GM12878 (cell line): ENCODE measurements at regions not wholly inside any gene's neighbourhood (a gene's known extent, or its start where the extent isn't known, plus 50 kb on each side); places are given as distances from the start of the nearest gene placed in this dataset.

Source experiments
- ATAC-seq: fragments of 200-7000 bp; cut with Tn5 transposase; 3 replicates; pipeline ENCODE4 v1.9.1; 2020; ENCODE audit warnings: mild to moderate bottlenecking, moderate library complexity
- BruUV-seq: library from RNA; stranded (reverse); fragments of 400-500 nt; replicated peaks from 2 replicates; lab custom pipeline; 2021; lab: Mats Ljungman, UMichigan
- CTCF ChIA-PET: fragments of 300-600 bp; sonication (Branson Sonifier 250); formaldehyde crosslinking; extraction: SDS; loops from one replicate; lab custom pipeline; 2021; ENCODE audit warnings: inconsistent platforms; lab: Yijun Ruan, JAX
- POLR2A ChIA-PET: fragments of 350-600 bp; formaldehyde crosslinking; extraction: SDS; loops from one replicate; lab custom pipeline; 2021; ENCODE audit warnings: inconsistent platforms; lab: Charles Lee
- RAD21 ChIA-PET: fragments of 300-600 bp; sonication (Branson Sonifier 250); formaldehyde crosslinking; loops from one replicate; lab custom pipeline; 2023; ENCODE audit warnings: antibody characterized with exemption; ENCODE audit not compliant: unreplicated experiment; lab: Charles Lee
- SMC1A ChIA-PET: fragments of 300-600 bp; sonication (Branson Sonifier 250); formaldehyde crosslinking; loops from one replicate; lab custom pipeline; 2023; ENCODE audit not compliant: unreplicated experiment, uncharacterized antibody; lab: Charles Lee
- DNase-seq: peaks from one replicate; pipeline ENCODE4 v3.0.0-alpha.2; 2011; ENCODE audit warnings: low read depth, low spot score
- FAIRE-seq: peaks from 3 replicates; lab custom pipeline; 2011; peaks lifted over from hg19 to GRCh38; lab: Jason Lieb, UNC
- H2AFZ ChIP-seq: 2 replicates; pipeline ENCODE4 v1.6.0; 2011; ENCODE audit warnings: low read depth, low read length, control low read depth; ENCODE audit not compliant: control insufficient read depth
- H3K27ac ChIP-seq: 2 replicates; pipeline ENCODE4 v1.5.1; 2011; ENCODE audit warnings: control low read depth; ENCODE audit not compliant: control insufficient read depth, insufficient read depth
- H3K27me3 ChIP-seq, 2 experiments: replicated peaks in 1 of 2; 2 replicates each; pipeline versions ENCODE4 v1.6.0 to v1.6.1; 2011; ENCODE audit warnings: low read length in 1 of 2; ENCODE audit not compliant: control insufficient read depth in 2 of 2, insufficient read depth in 2 of 2
- H3K36me3 ChIP-seq, 2 experiments: 2 replicates each; pipeline ENCODE4 v1.5.1; 2011; ENCODE audit warnings: low read length in 1 of 2; ENCODE audit not compliant: control insufficient read depth in 2 of 2, insufficient read depth in 2 of 2
- H3K4me1 ChIP-seq: 2 replicates; pipeline ENCODE4 v1.6.1; 2011; ENCODE audit warnings: mild to moderate bottlenecking, low read length, moderate library complexity, mixed read lengths; ENCODE audit not compliant: control insufficient read depth, insufficient read depth
- H3K4me2 ChIP-seq: 2 replicates; pipeline ENCODE4 v1.6.0; 2011; ENCODE audit warnings: control low read depth; ENCODE audit not compliant: control insufficient read depth, insufficient read depth
- H3K4me3 ChIP-seq: fragments of 200-600 bp; sonication (generic); 2 replicates; pipeline ENCODE4 v1.5.1; 2016
- H3K79me2 ChIP-seq: 2 replicates; pipeline ENCODE4 v1.6.0; 2011; ENCODE audit warnings: low read length; ENCODE audit not compliant: control insufficient read depth, insufficient read depth
- H3K9ac ChIP-seq: 2 replicates; pipeline ENCODE4 v1.8.0; 2011; ENCODE audit warnings: low read length, control low read depth, mixed read lengths; ENCODE audit not compliant: control insufficient read depth, insufficient read depth
- H3K9me3 ChIP-seq: replicated peaks from 3 replicates; pipeline ENCODE4 v1.5.1; 2011; ENCODE audit warnings: mild to moderate bottlenecking, low read length; ENCODE audit not compliant: control insufficient read depth, insufficient read depth
- H4K20me1 ChIP-seq: 2 replicates; pipeline ENCODE4 v1.6.0; 2011; ENCODE audit not compliant: control insufficient read depth, insufficient read depth
- BACH1 ChIP-seq: fragments of 450-650 bp; IDR thresholded peaks from 2 replicates; pipeline ENCODE4 v1.6.1; 2017; ENCODE audit warnings: mild to moderate bottlenecking, borderline replicate concordance
- EGR1 ChIP-seq, 2 experiments: IDR thresholded peaks; 1 replicate in 1 of 2; 2 replicates in 1 of 2; pipeline ENCODE4 v1.6.1; 2011 to 2012; ENCODE audit warnings: low read depth in 2 of 2, low read length in 2 of 2, borderline replicate concordance in 1 of 2, mild to moderate bottlenecking in 1 of 2, moderate library complexity in 1 of 2
- FOXK2 ChIP-seq: fragments of 450-650 bp; IDR thresholded peaks from 2 replicates; pipeline ENCODE4 v1.6.1; 2017; ENCODE audit warnings: mild to moderate bottlenecking, moderate library complexity
- GABPA ChIP-seq: IDR thresholded peaks from 2 replicates; pipeline ENCODE4 v1.6.1; 2014; ENCODE audit warnings: antibody characterized with exemption, low read depth, mild to moderate bottlenecking, inconsistent platforms
- HDAC2 ChIP-seq: fragments of 200-600 bp; sonication (generic); IDR thresholded peaks from 2 replicates; pipeline ENCODE4 v1.6.1; 2017
- HDGF ChIP-seq: fragments of 450-650 bp; IDR thresholded peaks from 2 replicates; pipeline ENCODE4 v1.6.1; 2016; ENCODE audit warnings: antibody characterized with exemption
- KDM1A ChIP-seq: fragments of 200-600 bp; sonication (generic); IDR thresholded peaks from 2 replicates; pipeline ENCODE4 v1.6.1; 2016; ENCODE audit warnings: borderline replicate concordance
- MEF2B ChIP-seq: fragments of 450-650 bp; IDR thresholded peaks from 2 replicates; pipeline ENCODE4 v1.6.1; 2018; ENCODE audit warnings: mild to moderate bottlenecking, moderate library complexity; ENCODE audit not compliant: partially characterized antibody, poor library complexity, severe bottlenecking
- PAX5 ChIP-seq: IDR thresholded peaks from 2 replicates; pipeline ENCODE4 v1.6.1; 2011; ENCODE audit warnings: low read depth, low read length, borderline replicate concordance
- RBBP5 ChIP-seq: fragments of 200-600 bp; sonication (generic); conservative IDR thresholded peaks from 2 replicates; pipeline ENCODE4 v1.6.1; 2016
- RCOR1 ChIP-seq: conservative IDR thresholded peaks from 2 replicates; pipeline ENCODE4 v1.6.1; 2012; ENCODE audit warnings: low read depth, low read length, improper control_type of control experiment
- SIN3A ChIP-seq: IDR thresholded peaks from 2 replicates; pipeline ENCODE4 v1.6.1; 2012; ENCODE audit warnings: low read depth, low read length, improper control_type of control experiment
- SIX5 ChIP-seq: IDR thresholded peaks from 2 replicates; pipeline ENCODE4 v1.6.1; 2011; ENCODE audit warnings: mild to moderate bottlenecking, low read depth, low read length, moderate library complexity; ENCODE audit not compliant: severe bottlenecking
- SREBF1 ChIP-seq: IDR thresholded peaks from 2 replicates; pipeline ENCODE4 v1.6.1; 2012; ENCODE audit warnings: mild to moderate bottlenecking, low read length
- SUZ12 ChIP-seq: fragments of 200-600 bp; sonication (generic); IDR thresholded peaks from one replicate; pipeline ENCODE4 v1.6.1; 2018; ENCODE audit warnings: antibody characterized with exemption, mild to moderate bottlenecking; ENCODE audit not compliant: unreplicated experiment
- TARDBP ChIP-seq: IDR thresholded peaks from 2 replicates; pipeline ENCODE4 v1.6.1; 2016; ENCODE audit warnings: borderline replicate concordance
- WGBS: methylation state at CpG from one replicate; pipeline ENCODE4 v1.1.6; 2016; ENCODE audit warnings: low lambda C conversion rate; ENCODE audit not compliant: insufficient replicate concordance, insufficient coverage; ENCODE audit errors: missing lambda C conversion rate; 5-methylcytosine and 5-hydroxymethylcytosine counted together
- in situ Hi-C: fragments of 300-500 bp; cut with MboI; formaldehyde crosslinking; loops from 9 replicates; pipeline ENCODE4 v1.14.3; 2018; ENCODE audit warnings: mixed read lengths
- intact Hi-C: fragments of 100-400 bp; cut with micrococcal nuclease; formaldehyde crosslinking; loops from one replicate; pipeline ENCODE4 v1.14.2; 2022; ENCODE audit not compliant: unreplicated experiment
- TF ChIP-seq, protein P1 (sequence below): fragments of 450-650 bp; IDR thresholded peaks from 2 replicates; pipeline ENCODE4 v1.6.1; 2017; ENCODE audit warnings: mild to moderate bottlenecking, moderate library complexity
- TF ChIP-seq, protein P2 (sequence below): IDR thresholded peaks from 2 replicates; pipeline ENCODE4 v1.6.1; 2011; ENCODE audit warnings: low read depth, mild to moderate bottlenecking, low read length, moderate library complexity, borderline replicate concordance; ENCODE audit errors: extremely low read depth
- TF ChIP-seq, protein P3 (sequence below): IDR thresholded peaks from 2 replicates; pipeline ENCODE4 v1.6.1; 2012; ENCODE audit warnings: low read depth, low read length, improper control_type of control experiment

DNA sequence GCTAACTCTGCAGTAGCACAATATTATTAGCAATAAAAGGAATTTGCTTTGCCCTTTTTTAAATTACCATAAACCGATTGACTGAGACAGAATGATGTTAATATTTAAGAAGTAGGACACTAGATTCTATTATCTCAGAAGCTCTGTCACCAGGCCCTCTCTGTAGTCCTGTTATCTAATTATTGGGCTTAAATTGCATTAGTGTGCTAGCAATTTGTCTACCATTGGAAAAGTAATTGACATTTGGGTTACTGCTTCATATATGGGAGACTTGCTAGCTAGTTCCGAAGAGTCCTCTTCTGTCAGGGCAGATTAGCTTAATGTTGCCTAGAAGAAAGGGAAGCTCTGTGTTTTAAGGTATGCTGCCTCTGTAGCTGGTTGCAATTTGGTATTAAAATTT lies 1107.3 kb upstream of the EEF2KMT start (continued):
- TF ChIP-seq, protein P1, sequence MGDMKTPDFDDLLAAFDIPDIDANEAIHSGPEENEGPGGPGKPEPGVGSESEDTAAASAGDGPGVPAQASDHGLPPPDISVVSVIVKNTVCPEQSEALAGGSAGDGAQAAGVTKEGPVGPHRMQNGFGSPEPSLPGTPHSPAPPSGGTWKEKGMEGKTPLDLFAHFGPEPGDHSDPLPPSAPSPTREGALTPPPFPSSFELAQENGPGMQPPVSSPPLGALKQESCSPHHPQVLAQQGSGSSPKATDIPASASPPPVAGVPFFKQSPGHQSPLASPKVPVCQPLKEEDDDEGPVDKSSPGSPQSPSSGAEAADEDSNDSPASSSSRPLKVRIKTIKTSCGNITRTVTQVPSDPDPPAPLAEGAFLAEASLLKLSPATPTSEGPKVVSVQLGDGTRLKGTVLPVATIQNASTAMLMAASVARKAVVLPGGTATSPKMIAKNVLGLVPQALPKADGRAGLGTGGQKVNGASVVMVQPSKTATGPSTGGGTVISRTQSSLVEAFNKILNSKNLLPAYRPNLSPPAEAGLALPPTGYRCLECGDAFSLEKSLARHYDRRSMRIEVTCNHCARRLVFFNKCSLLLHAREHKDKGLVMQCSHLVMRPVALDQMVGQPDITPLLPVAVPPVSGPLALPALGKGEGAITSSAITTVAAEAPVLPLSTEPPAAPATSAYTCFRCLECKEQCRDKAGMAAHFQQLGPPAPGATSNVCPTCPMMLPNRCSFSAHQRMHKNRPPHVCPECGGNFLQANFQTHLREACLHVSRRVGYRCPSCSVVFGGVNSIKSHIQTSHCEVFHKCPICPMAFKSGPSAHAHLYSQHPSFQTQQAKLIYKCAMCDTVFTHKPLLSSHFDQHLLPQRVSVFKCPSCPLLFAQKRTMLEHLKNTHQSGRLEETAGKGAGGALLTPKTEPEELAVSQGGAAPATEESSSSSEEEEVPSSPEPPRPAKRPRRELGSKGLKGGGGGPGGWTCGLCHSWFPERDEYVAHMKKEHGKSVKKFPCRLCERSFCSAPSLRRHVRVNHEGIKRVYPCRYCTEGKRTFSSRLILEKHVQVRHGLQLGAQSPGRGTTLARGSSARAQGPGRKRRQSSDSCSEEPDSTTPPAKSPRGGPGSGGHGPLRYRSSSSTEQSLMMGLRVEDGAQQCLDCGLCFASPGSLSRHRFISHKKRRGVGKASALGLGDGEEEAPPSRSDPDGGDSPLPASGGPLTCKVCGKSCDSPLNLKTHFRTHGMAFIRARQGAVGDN = no peak
- TF ChIP-seq SREBF1 = no peak
- no peak for TF ChIP-seq RBBP5
- no peak for TF ChIP-seq PAX5
- TF ChIP-seq FOXK2 = no peak
- no peak for TF ChIP-seq SIN3A
- TF ChIP-seq TARDBP = no peak
- no peak for TF ChIP-seq KDM1A
- no peak for TF ChIP-seq SUZ12

DNA sequence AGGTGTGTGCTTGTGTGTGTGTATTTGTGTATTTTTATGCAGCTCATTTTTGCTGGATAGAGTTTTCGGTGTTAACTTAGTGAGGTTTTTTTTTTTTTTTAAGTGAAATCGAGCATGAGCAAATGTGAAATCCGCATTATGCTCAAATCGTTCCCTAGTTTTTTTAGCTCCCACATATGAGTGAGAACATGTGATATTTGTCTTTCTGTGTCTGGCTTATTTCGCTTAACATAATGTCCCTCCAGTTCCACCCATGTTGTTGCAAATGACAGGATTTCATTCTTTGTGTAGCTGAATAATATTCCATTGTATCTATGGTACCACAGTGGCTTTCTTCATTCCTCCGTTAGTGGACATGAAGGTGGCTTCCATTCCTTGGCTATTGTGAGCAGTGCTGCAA lies 1103.3 kb upstream of the EEF2KMT start:
- Histone ChIP-seq H3K4me3 (no peak overlapping the region), H3K9me3 (no peaks in the 10 kb centered on the region), H3K4me1 (no peaks in the 10 kb centered on the region), H3K79me2 (no peaks in the 10 kb centered on the region), H3K27me3 (no peaks in the 10 kb centered on the region), H4K20me1 (no peaks in the 10 kb centered on the region), H2AFZ (no peak overlapping the region), H3K27ac (no peak overlapping the region), H3K36me3 (no peaks in the 10 kb centered on the region), H3K4me2 (no peak overlapping the region), H3K9ac (no peak overlapping the region)
- no peak for TF ChIP-seq HDAC2
- TF ChIP-seq RCOR1 = no peak
- TF ChIP-seq SREBF1 = no peak
- TF ChIP-seq BACH1 = no peak
- TF ChIP-seq SIX5 = no peak
- TF ChIP-seq, protein P2, sequence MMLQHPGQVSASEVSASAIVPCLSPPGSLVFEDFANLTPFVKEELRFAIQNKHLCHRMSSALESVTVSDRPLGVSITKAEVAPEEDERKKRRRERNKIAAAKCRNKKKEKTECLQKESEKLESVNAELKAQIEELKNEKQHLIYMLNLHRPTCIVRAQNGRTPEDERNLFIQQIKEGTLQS = no peak
- TF ChIP-seq, protein P3, sequence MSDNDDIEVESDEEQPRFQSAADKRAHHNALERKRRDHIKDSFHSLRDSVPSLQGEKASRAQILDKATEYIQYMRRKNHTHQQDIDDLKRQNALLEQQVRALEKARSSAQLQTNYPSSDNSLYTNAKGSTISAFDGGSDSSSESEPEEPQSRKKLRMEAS = no peak
- no peak for TF ChIP-seq EGR1 (IDR thresholded peaks at IDR 0.05; ENCODE audit: borderline replicate concordance in 1 of 2, low read depth in 2 of 2, low read length in 2 of 2)
- no peak for TF ChIP-seq SUZ12
- no peak for TF ChIP-seq MEF2B
- TF ChIP-seq PAX5 = no peak
- TF ChIP-seq HDGF = no peak
- no peak for TF ChIP-seq GABPA
- no TSS peak for BruUV-seq
- no peak for DNase-seq
- intact Hi-C loops (no loop called here), in situ Hi-C loops (no loop called here)
- ATAC-seq = no peak
- SMC1A ChIA-PET = no interaction called here
- CTCF ChIA-PET = no interaction called here
- FAIRE-seq = no peak
- RAD21 ChIA-PET = no interaction called here
- 30% methylated on average over 6 of the region's 6 CpGs for WGBS
- POLR2A ChIA-PET = no interaction called here
